SU-DHL-6 (cell line): ENCODE measurements at regions not wholly inside any gene's neighbourhood (a gene's known extent, or its start where the extent isn't known, plus 50 kb on each side); places are given as distances from the start of the nearest gene placed in this dataset.
A peak's percentile ranks its signal among the peaks of the same experiment; 100 is the strongest.

Experiments
- H2AFZ ChIP-seq: fragments of 200-600 bp; sonication (generic); 2 replicates; pipeline ENCODE4 v1.6.1; 2014; ENCODE audit warnings: low read depth, mild to moderate bottlenecking, moderate library complexity, mixed read lengths, antibody characterized with exemption, low read length; ENCODE audit not compliant: severe bottlenecking
- H3F3A ChIP-seq: fragments of 200-600 bp; shearing (Covaris generic); 2 replicates; pipeline ENCODE4 v1.6.0; 2016; ENCODE audit warnings: antibody characterized with exemption, mild to moderate bottlenecking; ENCODE audit not compliant: insufficient read depth
- H3K27ac ChIP-seq: fragments of 200-600 bp; sonication (generic); 2 replicates; pipeline ENCODE4 v1.5.1; 2016; ENCODE audit warnings: low read depth, mild to moderate bottlenecking, low read length, moderate library complexity, mixed read lengths
- H3K27me3 ChIP-seq: fragments of 200-600 bp; sonication (generic), shearing (Covaris generic); 2 replicates; pipeline ENCODE4 v1.6.0; 2014; ENCODE audit warnings: mild to moderate bottlenecking, low read length
- H3K36me3 ChIP-seq: fragments of 200-600 bp; sonication (generic); 2 replicates; pipeline ENCODE4 v1.6.1; 2014; ENCODE audit warnings: mild to moderate bottlenecking, low read length, mixed read lengths
- H3K4me2 ChIP-seq: fragments of 300-600, 200-600 bp; shearing (Covaris generic), sonication (generic); 2 replicates; pipeline ENCODE4 v1.6.0; 2014; ENCODE audit warnings: low read length, low read depth, mild to moderate bottlenecking; ENCODE audit not compliant: poor library complexity, severe bottlenecking
- H3K4me3 ChIP-seq: fragments of 200-600 bp; sonication (generic); 2 replicates; pipeline ENCODE4 v1.5.1; 2014; ENCODE audit warnings: antibody characterized with exemption, low read length, mild to moderate bottlenecking, mixed read lengths; ENCODE audit not compliant: insufficient read depth, poor library complexity, severe bottlenecking
- H3K79me2 ChIP-seq: fragments of 200-600 bp; sonication (generic); 2 replicates; pipeline ENCODE4 v1.6.1; 2014; ENCODE audit warnings: mild to moderate bottlenecking, low read length, moderate library complexity; ENCODE audit not compliant: insufficient read depth
- H3K9ac ChIP-seq: fragments of 200-600 bp; sonication (generic); 2 replicates; pipeline ENCODE4 v1.7.0; 2014; ENCODE audit warnings: mild to moderate bottlenecking, low read length
- H3K9me2 ChIP-seq: fragments of 200-600 bp; sonication (generic); replicated peaks from 2 replicates; pipeline ENCODE4 v1.6.1; 2014; ENCODE audit warnings: low read length; ENCODE audit not compliant: insufficient read depth
- H3K9me3 ChIP-seq: fragments of 200-600 bp; sonication (generic); 2 replicates; pipeline ENCODE4 v1.6.1; 2014; ENCODE audit warnings: low read length, mixed read lengths; ENCODE audit not compliant: insufficient read depth
- H4K20me1 ChIP-seq: fragments of 200-600 bp; sonication (generic); 2 replicates; pipeline ENCODE4 v1.6.1; 2014; ENCODE audit warnings: low read depth, mild to moderate bottlenecking, antibody characterized with exemption, low read length, moderate library complexity, mixed read lengths
- CTCF ChIP-seq: fragments of 200-600 bp; sonication (generic); IDR thresholded peaks from one replicate; pipeline ENCODE4 v1.5.1; 2017; ENCODE audit warnings: antibody characterized with exemption, mild to moderate bottlenecking, low read length, moderate library complexity; ENCODE audit not compliant: insufficient read depth, poor library complexity, severe bottlenecking
- EZH2phosphoT487 ChIP-seq: fragments of 200-600 bp; sonication (generic), shearing (Covaris generic); conservative IDR thresholded peaks from 2 replicates; pipeline ENCODE4 v1.6.1; 2018; ENCODE audit warnings: mild to moderate bottlenecking, antibody characterized with exemption, low read length, moderate library complexity, mixed read lengths

- no peak for TF ChIP-seq EZH2phosphoT487
- TF ChIP-seq CTCF = no peak
- no peak overlapping the region for H3K27ac ChIP-seq
- H3K9ac ChIP-seq = no peak overlapping the region
- no peaks in the 10 kb centered on the region for H3F3A ChIP-seq
- peak overlapping the region; percentile 39 for H2AFZ ChIP-seq
- no peaks in the 10 kb centered on the region for H3K79me2 ChIP-seq
- no peak overlapping the region for H3K4me2 ChIP-seq
- H3K9me3 ChIP-seq = 0 out of 2 replicates have a peak, but pooled peaks cover 3% of the 10 kb centered on the region
- H3K9me2 ChIP-seq = no peaks in the 10 kb centered on the region
- H3K36me3 ChIP-seq = no peaks in the 10 kb centered on the region
- H3K4me3 ChIP-seq = no peak overlapping the region
- no peaks in the 10 kb centered on the region for H4K20me1 ChIP-seq
- no peaks in the 10 kb centered on the region for H3K27me3 ChIP-seq
Measured at GRCh38 chr4:32003548-32003947, 1283.4 kb downstream of the PCDH7 start.

- Histone ChIP-seq H3K36me3 (no peaks in the 10 kb centered on the region), H3K9me3 (peaks cover 3% of the 10 kb centered on the region; the same call in 1 of the 2 replicates), H4K20me1 (no peaks in the 10 kb centered on the region), H3K79me2 (no peaks in the 10 kb centered on the region), H3K4me2 (no peak overlapping the region), H3K9me2 (no peaks in the 10 kb centered on the region), H3K4me3 (no peak overlapping the region), H3F3A (no peaks in the 10 kb centered on the region), H3K27me3 (no peaks in the 10 kb centered on the region), H2AFZ (peak overlapping the region; percentile 58), H3K27ac (no peak overlapping the region), H3K9ac (no peak overlapping the region)
- TF ChIP-seq CTCF (no peak), EZH2phosphoT487 (no peak)
Measured at GRCh38 chr4:32010221-32010620, 1290.1 kb downstream of the PCDH7 start.

GRCh38 chr4:32022071-32022470 is 1301.9 kb downstream of the PCDH7 start:
- Histone ChIP-seq H2AFZ (peak overlapping the region; percentile 47), H3K36me3 (no peaks in the 10 kb centered on the region), H3K9me2 (no peaks in the 10 kb centered on the region), H3K4me2 (no peak overlapping the region), H3K79me2 (no peaks in the 10 kb centered on the region), H3K27me3 (no peaks in the 10 kb centered on the region), H3K9ac (no peak overlapping the region), H3F3A (no peaks in the 10 kb centered on the region), H4K20me1 (no peaks in the 10 kb centered on the region), H3K4me3 (no peak overlapping the region), H3K9me3 (peaks cover 7% of the 10 kb centered on the region), H3K27ac (no peak overlapping the region)
- TF ChIP-seq EZH2phosphoT487 (no peak), CTCF (no peak)
